Kasumi-1 (cell line): ENCODE measurements at regions not wholly inside any gene's neighbourhood (a gene's known extent, or its start where the extent isn't known, plus 50 kb on each side); places are given as distances from the start of the nearest gene placed in this dataset.
A peak's percentile ranks its signal among the peaks of the same experiment; 100 is the strongest.

ENCODE experiments used
- DNase-seq, 2 experiments: peaks; one replicate each; lab custom pipeline; 2025; lab: John Stamatoyannopoulos, UW

DNA sequence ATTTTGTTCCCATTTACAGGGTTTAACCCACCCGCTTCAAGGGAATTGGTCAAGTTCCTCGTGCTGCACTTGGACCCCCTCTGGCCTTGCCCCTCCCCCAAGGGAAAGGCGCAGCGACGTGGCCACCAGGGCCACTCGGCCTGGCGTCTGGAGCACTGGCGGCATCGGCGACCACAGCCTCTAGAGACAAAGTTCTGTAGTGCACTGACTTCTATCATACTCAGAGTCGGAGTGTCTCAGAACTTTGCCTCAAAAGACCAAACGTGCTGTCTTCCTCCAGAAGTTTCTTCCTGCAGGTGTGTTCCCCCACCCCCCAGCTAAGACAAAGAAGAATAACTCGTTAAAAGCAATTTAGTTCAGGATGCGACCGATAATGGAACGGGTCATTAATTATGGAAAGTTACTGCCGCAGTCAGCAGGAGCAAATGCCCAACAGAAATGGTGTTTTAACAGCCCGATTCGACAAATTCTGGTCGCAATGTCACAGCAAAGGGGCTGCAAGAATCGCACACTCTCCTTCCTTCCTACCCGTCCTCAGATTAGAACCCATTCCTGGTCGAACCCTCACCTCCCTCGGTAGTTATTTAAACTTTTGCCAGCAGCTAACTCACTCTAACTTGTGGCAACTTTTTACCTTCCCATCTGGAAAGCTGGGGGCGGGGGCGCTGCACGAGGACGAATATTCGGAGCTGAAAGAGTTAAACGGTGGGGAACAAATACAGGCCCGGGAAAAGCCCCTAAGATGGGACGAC, 202.1 kb upstream of the NFE2L3 start:
- DNase-seq, result no peak

GRCh38 chr7:25950488-25951413, 201.2 kb upstream of the NFE2L3 start:
- peak; percentile 77 for DNase-seq

DNA sequence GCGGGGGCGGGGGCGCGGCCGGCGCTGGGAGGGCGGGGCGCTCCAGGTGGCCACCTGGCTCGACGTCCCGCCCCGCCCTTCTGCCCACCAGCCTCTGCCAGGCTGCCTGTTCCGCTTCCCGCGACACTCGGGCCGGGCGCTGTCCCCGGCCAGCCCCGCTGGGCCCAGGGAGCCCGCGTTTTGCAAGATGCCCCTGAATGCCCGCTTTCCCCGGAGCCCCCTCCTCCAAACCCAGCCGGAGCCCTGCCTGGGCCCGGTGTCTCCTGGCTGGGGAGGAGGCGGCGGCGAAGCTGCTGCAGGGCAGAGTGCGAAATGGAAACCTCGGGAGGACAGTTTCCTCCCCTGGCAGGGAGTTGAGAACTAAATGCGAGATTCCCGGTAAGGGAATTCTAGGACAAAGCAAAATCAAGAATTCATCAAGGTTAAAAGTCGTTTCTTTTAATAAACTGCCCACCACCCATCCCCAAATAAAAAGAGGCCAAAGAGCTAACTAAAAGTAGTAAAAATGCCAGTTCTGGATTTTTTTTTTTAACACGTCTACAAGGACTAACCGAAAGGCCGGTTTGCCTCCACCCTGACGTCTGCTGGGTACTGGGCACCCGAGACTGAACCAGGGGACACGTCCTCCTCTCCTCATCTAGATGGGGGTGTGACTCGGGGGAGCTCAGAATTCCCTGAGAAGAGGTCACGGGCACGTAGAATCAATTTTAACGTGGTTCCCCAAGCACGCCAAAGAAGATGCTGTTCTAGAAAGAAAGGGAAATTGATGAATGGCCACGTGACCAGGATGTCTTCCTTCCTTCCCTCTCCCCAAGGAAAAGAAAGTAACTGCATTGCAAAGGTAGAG, 200.4 kb upstream of the NFE2L3 start:
- no peak for DNase-seq

DNA sequence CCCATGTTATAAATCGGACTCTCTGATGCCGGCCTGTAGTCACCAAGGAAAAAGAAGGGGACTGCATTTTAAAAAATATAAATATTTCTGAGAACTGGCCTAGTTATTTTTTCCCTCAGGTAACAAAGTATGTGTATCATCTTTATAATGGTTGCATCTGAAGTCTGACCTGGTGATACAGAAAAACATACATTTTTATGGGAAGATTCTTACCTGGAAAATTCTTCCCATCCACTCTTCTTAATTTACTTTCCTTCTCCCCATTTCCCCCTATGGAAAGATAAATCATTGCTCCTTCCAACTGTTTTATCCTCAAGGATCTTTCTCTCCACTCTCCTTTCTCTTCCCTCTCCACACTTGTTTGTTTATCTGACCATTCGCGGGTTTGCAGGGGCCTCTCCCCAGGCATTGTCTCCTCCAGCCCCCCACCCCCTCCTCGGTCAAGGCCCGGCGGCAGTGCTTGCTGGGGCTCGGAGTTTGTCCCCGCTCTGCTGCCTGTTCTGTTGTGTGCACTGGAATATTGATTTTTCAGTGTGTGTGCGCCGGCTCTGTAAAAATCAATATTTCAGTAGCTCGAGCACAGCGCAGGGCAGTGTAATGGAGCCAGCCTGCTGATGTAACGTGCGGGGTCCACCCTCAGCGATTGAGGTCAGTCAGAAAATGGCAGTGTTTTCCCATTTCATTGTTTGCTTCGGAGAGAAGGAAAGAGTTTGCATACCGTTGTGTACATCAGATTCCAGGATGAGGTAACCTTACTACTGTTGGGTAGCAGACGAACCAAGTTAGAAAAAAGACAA, 199.5 kb upstream of the NFE2L3 start:
- no peak for DNase-seq

- no peak for DNase-seq
These were observed 198.1 kb upstream of the NFE2L3 start for GRCh38 chr7:25953859-25954258.

DNA sequence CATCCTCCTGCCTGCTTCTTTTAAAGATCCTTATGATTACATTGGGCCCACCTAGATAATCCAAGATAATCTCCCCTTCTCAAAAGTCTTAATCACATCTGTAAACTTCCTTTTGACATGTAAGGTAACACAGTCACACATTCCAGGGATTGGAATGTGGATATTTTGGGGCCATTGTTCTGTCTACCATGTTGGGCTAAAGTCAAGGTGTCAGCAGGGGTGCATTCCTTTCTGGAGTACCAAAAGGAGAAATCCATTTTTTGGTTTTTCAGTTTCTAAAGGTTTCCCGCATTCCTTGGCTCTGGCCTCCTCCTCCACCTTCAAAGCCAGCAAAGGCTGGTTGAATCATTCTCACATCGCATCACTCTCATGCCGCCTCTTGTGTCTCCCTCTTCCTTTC, 197.6 kb upstream of the NFE2L3 start:
- no peak for DNase-seq

DNA sequence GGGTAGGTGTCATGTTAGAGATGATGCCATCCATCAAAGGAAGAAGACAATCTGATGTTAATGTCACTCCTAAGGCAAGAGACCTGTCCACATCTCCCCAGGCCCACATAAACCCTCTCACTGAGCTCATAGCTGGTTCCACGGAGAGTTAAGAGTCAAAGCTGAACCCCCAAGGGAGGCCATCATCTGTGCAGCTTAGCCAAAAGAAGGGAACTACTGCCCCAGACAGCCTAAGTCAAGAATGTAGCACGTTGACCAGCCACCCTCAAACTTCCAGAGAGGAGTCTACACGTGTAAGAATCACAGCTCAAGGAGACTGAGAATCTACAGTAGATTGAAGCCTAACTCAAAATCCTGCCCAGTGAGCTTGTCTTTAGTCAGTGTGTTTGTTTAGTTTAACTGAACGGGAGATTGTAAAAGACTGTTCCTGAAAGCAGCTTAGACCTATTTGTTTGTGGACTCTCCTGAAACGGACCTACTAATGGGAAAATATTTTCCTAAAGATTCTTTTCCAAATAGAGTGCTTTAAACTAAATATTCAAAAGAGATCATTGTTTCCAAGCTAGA, 192.7 kb upstream of the NFE2L3 start:
- DNase-seq, result no peak

GRCh38 chr7:25963733-25964132, 188.3 kb upstream of the NFE2L3 start:
- no peak for DNase-seq

DNA sequence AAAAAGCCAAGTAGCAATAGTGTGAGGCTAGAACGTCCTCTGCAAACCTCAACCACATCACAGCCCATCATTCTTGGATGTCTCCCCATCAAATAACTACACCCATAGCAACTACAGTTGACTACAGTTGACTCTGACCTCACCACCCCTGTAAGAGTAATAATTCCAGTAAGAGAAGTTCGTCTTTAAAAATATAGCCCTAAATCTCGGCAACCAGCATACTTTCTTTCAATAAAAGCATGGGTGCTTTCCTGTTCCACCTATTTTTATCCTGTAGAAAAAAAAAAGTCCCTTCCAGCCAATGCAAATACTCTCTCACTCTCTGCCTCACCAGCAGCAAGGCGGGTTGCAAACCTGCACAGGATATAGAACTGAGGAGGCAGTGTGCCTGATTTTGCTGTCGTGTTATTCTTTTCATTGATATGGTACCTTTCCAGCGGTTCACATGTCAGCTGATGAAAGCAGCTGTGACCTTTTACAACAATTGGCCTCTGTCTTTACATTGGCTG, 187.5 kb upstream of the NFE2L3 start:
- DNase-seq, result no peak

- no peak for DNase-seq
These were observed 186.4 kb upstream of the NFE2L3 start for GRCh38 chr7:25965405-25966123.

GRCh38 chr7:25966469-25966868, 185.5 kb upstream of the NFE2L3 start:
- DNase-seq, result no peak

GRCh38 chr7:25967278-25968204, 184.5 kb upstream of the NFE2L3 start:
- peak; percentile 37 to 38 for DNase-seq

GRCh38 chr7:25968205-25968993, 183.6 kb upstream of the NFE2L3 start:
- no peak for DNase-seq

GRCh38 chr7:25970356-25970755, 181.6 kb upstream of the NFE2L3 start:
- no peak for DNase-seq

- DNase-seq, result no peak
These were observed 181.1 kb upstream of the NFE2L3 start for GRCh38 chr7:25970911-25971310.

DNA sequence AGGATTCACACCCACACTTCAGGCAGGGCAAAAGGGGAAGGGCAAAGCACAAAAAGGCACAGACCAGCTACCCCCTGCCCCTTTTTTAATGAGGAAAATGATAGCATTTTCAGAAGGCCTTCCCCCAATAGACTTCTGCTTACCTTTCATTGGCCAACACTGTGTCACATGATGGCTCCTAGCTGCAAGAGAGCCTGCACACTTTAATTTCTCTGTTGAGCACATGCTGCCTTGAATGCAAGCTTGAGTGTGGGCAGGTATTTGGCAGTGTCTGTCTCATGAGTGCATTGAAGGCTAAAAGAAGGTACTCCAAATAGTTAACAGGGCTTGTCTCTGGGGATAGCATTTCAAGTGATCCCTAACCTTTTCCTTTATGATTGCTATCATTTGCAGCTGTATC, 175.4 kb upstream of the NFE2L3 start:
- DNase-seq, result no peak

DNA sequence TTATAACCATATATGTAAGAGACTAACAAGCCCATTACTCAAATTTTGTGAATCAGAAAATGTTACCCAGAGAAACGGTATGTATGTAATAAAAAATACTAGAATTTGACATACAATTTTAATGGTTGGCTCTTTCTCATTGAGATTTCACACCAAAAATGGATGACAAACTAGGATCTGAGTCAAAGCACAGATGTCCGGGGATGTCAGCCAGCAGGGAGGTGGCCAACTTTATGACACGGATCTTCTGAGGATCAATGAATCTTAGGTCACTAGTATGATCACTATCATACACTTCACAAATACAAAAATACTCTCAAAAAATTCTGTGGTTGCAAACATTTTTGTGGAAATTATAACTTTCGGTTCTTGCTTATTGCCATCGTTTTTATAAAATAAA, 173.5 kb upstream of the NFE2L3 start:
- DNase-seq, result no peak

DNA sequence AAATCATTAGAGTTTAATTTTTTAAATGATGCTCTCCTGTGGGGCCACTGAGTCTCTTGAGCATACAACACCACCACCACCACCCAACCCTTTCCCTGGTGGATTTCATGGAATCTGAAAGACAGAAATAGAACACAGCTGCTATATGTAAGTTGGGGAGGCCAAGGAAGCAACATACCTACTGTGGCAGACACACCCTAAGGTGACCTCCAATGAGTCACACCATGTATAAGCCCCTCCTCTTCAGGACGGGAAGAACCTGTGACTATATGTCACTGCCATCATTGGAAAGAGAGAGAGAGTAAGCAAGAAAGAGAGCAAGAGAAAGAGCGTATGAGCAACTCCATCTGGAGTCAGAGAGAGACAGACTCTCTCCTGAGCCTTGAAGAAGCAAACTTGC, 172.4 kb upstream of the NFE2L3 start:
- no peak for DNase-seq
